ENCODE measurements at regions not wholly inside any gene's neighbourhood (a gene's known extent, or its start where the extent isn't known, plus 50 kb on each side); places are given as distances from the start of the nearest gene placed in this dataset.
A peak's percentile ranks its signal among the peaks of the same experiment; 100 is the strongest.

DNA sequence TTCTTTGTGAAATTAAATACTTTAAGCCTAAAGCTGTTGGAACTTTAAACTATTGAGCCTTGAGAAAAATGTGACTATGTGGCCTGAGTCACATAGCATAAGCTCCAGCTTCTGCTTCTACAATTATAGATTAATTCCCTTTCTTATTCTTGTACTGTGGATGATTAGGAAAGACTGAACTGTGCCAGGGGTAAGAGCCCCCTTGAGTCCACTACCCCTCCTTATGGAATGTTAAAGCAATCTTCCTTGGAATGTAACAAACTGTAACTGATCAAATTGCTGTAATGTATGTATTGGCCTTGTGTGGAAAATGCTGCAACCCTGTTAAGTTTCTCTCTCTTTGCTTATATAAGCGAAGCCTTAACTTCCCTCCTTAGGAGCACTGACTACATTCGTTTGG, 273.2 kb downstream of the FAM170A start:
- no peak for TF ChIP-seq CTCF (IDR thresholded peaks at IDR 0.05; ENCODE audit: low read depth, low read length)
- DNase-seq (ENCODE audit: low read depth in 2 of 2): no peak
- H3K4me3 ChIP-seq (replicated peaks in 1 of 2; ENCODE audit: low read depth in 2 of 2, low read length in 2 of 2): no peak overlapping the region

- H3K4me3 ChIP-seq (replicated peaks in 1 of 2; ENCODE audit: low read depth in 2 of 2, low read length in 2 of 2): no peak overlapping the region
- DNase-seq (ENCODE audit: low read depth in 2 of 2): no peak
- TF ChIP-seq CTCF (IDR thresholded peaks at IDR 0.05; ENCODE audit: low read depth, low read length): no peak
Measured at GRCh38 chr5:119913425-119913824, 284.1 kb downstream of the FAM170A start.

DNA sequence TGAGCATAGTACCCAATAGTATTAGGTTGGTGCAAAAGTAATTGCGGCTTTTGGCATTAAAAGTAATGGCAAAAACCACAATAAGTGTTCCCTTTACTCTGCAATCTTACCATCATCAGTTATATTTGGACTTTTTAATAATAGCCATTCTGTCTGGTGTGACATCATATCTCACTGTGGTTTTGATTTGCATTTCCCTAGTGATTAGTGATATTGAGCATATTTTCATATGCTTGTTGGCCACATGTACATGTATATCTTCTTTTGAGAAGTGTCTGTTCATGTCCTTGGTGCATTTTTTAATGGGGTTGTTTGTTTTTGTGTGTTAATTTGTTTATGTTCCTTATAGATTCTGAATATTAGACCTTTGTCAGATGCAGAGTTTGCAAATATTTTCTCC, 289.9 kb downstream of the FAM170A start:
- TF ChIP-seq CTCF (IDR thresholded peaks at IDR 0.05; ENCODE audit: low read depth, low read length): no peak
- no peak overlapping the region for H3K4me3 ChIP-seq (replicated peaks in 1 of 2; ENCODE audit: low read depth in 2 of 2, low read length in 2 of 2)
- DNase-seq (ENCODE audit: low read depth in 2 of 2): no peak

DNA sequence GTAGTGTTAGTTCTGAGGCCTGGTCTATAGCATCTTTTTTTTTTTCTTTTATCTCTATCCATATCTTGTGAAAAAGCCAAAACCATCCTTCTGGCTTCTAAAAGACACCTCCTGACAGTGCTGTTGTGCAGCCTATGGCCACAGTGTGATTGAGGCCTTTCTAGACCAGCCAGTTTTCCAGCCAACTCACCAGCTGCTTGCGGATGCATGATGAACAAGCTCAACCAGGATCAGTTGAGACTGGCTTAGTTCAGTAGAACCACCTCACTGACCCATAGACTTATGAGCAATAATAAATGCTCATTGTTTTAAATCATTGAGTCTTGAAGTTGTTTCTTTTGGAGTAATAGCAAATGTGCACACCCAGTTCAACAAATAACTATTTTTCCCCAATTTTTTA, 296.9 kb downstream of the FAM170A start:
- H3K4me3 ChIP-seq (replicated peaks in 1 of 2; ENCODE audit: low read depth in 2 of 2, low read length in 2 of 2): no peak overlapping the region
- DNase-seq (ENCODE audit: low read depth in 2 of 2): no peak
- TF ChIP-seq CTCF (IDR thresholded peaks at IDR 0.05; ENCODE audit: low read depth, low read length): no peak

DNA sequence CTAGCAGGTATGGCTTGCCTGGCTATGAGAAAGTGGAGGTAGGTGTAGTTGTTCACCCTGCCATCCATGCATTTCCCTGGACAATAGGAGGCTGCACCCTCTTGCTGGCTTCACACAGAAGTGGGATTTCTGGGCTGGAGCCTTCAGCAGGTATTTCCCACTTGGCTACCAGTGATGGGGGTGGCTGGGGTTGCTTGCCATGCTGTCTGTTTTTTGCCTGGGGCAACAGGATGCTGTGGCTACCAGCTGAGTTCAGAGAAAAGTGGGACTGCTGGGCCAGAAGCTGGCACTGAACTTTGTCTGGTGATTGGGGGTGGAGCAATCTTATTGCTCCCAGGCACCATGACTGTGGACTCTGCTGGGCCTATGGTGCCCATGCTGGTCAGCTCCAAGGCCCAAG, 299.6 kb downstream of the FAM170A start:
- TF ChIP-seq CTCF (IDR thresholded peaks at IDR 0.05; ENCODE audit: low read depth, low read length): no peak
- no peak overlapping the region for H3K4me3 ChIP-seq (replicated peaks in 1 of 2; ENCODE audit: low read depth in 2 of 2, low read length in 2 of 2)
- no peak for DNase-seq (ENCODE audit: low read depth in 2 of 2)

DNA sequence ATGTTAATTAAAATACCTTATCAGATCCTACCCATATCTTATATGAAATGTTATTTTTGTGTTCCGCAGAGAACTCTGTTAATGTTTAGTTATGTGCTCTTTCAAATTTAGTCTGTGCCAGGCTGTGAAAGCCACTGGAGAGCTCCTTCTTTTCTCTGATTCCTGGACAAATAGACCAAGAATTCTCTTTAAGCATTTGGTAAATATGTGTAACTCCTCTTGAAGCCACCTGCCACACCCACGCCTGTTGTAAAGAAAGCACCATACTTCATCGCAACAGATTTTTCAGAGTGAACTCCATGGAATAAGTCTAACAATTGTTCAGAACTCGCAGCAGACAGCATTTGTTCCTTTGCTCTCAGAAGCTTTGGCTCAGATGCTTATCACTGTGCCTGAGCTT, 301.1 kb downstream of the FAM170A start:
- DNase-seq (ENCODE audit: low read depth in 2 of 2): no peak
- no peak overlapping the region for H3K4me3 ChIP-seq (replicated peaks in 1 of 2; ENCODE audit: low read depth in 2 of 2, low read length in 2 of 2)
- no peak for TF ChIP-seq CTCF (IDR thresholded peaks at IDR 0.05; ENCODE audit: low read depth, low read length)

- H3K4me3 ChIP-seq (replicated peaks in 1 of 2; ENCODE audit: low read depth in 2 of 2, low read length in 2 of 2): no peak overlapping the region
- peak; percentile 46 to 49 for DNase-seq (ENCODE audit: low read depth in 2 of 2)
- no peak for TF ChIP-seq CTCF (IDR thresholded peaks at IDR 0.05; ENCODE audit: low read depth, low read length)
Measured at GRCh38 chr5:119943148-119943547, 313.8 kb downstream of the FAM170A start.

Data from cardiac fibroblast (primary cell).